DOHH2 (cell line): ENCODE measurements at regions not wholly inside any gene's neighbourhood (a gene's known extent, or its start where the extent isn't known, plus 50 kb on each side); places are given as distances from the start of the nearest gene placed in this dataset.

Experiments
- CTCF ChIP-seq: fragments of 200-600 bp; sonication (generic); IDR thresholded peaks from one replicate; pipeline ENCODE4 v1.5.1; 2014; ENCODE audit warnings: antibody characterized with exemption, mild to moderate bottlenecking, low read depth, low read length; ENCODE audit not compliant: poor library complexity, severe bottlenecking
- EZH2phosphoT487 ChIP-seq: fragments of 200-600 bp; sonication (generic); IDR thresholded peaks from 2 replicates; pipeline ENCODE4 v1.6.1; 2017; ENCODE audit warnings: borderline replicate concordance, mild to moderate bottlenecking, antibody characterized with exemption, low read length, moderate library complexity, mixed read lengths

GRCh38 chr6:91865889-91866288, 1279.0 kb upstream of the MAP3K7 start:
- TF ChIP-seq CTCF: no peak
- no peak for TF ChIP-seq EZH2phosphoT487
